ENCODE measurements at regions not wholly inside any gene's neighbourhood (a gene's known extent, or its start where the extent isn't known, plus 50 kb on each side); places are given as distances from the start of the nearest gene placed in this dataset.

DNA sequence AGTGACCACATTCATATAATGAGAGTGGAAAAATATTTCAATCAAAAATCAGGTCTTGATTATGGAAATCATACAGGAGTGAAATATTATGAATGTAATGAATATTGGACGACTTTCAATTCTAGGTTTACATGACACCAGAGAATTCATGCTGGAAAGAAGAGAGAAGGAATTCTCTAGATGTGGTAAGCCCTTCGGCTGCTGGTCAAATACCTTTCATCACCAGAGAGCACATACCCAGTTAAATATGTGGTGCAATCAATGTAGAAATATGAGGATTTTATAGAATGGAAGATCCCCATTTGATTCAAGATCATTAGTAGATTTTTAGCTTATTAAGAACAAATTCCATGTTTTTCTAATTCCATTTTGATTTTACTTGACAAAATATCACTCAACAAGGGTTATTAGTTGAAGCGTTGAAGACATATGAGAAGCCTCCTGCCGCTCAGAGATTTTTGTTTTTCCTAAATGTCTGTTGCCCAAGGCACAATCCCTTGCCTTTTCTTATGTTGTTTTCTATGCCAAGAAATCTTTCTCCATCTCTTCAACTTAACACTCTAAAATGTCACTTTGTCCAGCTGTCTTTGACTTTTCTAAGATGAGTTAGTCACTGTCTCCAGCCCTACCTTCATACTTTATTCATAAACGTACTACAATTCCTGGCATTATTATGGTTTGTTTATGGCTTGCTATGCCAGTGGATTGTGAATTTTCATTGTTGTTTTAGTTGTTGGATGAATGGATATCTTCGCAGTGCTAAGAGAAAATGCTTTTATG lies 72.8 kb upstream of the ZDHHC17 start:
- Histone ChIP-seq H2AFZ (ENCODE audit: low read depth, low read length, poor library complexity, severe bottlenecking) (no peak overlapping the region), H3K27me3 (ENCODE audit: insufficient read depth, low read length) (no peaks in the 10 kb centered on the region), H3K9me2 (ENCODE audit: insufficient read depth) (no peaks in the 10 kb centered on the region), H3K4me1 (ENCODE audit: control insufficient read depth in 1 of 2, insufficient read depth in 2 of 2, low read length in 2 of 2) (no peaks in the 10 kb centered on the region), H3K36me3 (ENCODE audit: control insufficient read depth in 1 of 2, insufficient read depth in 2 of 2, low read length in 2 of 2) (no peaks in the 10 kb centered on the region), H3K9me3 (ENCODE audit: control insufficient read depth in 1 of 2, insufficient read depth in 1 of 2, low read depth in 1 of 2, low read length in 2 of 2) (no peaks in the 10 kb centered on the region), H3K9ac (ENCODE audit: low read length) (no peak overlapping the region), H3K27ac (ENCODE audit: low read depth, low read length) (no peak overlapping the region), H3K4me3 (replicated peaks in 1 of 2; ENCODE audit: low read depth in 1 of 2, low read length in 2 of 2) (no peak overlapping the region), H3K79me2 (ENCODE audit: insufficient read depth, low read length) (no peaks in the 10 kb centered on the region), H3K4me2 (ENCODE audit: low read length) (no peak overlapping the region), H4K20me1 (ENCODE audit: insufficient read depth) (no peaks in the 10 kb centered on the region)
- ATAC-seq = no peak
- no peak for DNase-seq (ENCODE audit: low read depth, low spot score)
- BruUV-seq (replicated peaks) = no TSS peak
- TF ChIP-seq, protein P1, sequence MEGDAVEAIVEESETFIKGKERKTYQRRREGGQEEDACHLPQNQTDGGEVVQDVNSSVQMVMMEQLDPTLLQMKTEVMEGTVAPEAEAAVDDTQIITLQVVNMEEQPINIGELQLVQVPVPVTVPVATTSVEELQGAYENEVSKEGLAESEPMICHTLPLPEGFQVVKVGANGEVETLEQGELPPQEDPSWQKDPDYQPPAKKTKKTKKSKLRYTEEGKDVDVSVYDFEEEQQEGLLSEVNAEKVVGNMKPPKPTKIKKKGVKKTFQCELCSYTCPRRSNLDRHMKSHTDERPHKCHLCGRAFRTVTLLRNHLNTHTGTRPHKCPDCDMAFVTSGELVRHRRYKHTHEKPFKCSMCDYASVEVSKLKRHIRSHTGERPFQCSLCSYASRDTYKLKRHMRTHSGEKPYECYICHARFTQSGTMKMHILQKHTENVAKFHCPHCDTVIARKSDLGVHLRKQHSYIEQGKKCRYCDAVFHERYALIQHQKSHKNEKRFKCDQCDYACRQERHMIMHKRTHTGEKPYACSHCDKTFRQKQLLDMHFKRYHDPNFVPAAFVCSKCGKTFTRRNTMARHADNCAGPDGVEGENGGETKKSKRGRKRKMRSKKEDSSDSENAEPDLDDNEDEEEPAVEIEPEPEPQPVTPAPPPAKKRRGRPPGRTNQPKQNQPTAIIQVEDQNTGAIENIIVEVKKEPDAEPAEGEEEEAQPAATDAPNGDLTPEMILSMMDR (IDR thresholded peaks at IDR 0.05 in 2 of 3, conservative IDR thresholded peaks at IDR 0.05 in 1 of 3; ENCODE audit: borderline replicate concordance in 1 of 3, insufficient read depth in 1 of 3, low read depth in 2 of 3, low read length in 2 of 3) = no peak
- TF ChIP-seq, protein P2, sequence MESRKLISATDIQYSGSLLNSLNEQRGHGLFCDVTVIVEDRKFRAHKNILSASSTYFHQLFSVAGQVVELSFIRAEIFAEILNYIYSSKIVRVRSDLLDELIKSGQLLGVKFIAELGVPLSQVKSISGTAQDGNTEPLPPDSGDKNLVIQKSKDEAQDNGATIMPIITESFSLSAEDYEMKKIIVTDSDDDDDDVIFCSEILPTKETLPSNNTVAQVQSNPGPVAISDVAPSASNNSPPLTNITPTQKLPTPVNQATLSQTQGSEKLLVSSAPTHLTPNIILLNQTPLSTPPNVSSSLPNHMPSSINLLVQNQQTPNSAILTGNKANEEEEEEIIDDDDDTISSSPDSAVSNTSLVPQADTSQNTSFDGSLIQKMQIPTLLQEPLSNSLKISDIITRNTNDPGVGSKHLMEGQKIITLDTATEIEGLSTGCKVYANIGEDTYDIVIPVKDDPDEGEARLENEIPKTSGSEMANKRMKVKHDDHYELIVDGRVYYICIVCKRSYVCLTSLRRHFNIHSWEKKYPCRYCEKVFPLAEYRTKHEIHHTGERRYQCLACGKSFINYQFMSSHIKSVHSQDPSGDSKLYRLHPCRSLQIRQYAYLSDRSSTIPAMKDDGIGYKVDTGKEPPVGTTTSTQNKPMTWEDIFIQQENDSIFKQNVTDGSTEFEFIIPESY (IDR thresholded peaks at IDR 0.05; ENCODE audit: extremely low read depth, insufficient replicate concordance, low read length) = no peak
- TF ChIP-seq CEBPB (IDR thresholded peaks at IDR 0.05; ENCODE audit: low read depth) (no peak), ELF1 (IDR thresholded peaks at IDR 0.05; ENCODE audit: borderline replicate concordance, low read depth) (no peak), FOSL1 (IDR thresholded peaks at IDR 0.05; ENCODE audit: low read depth) (no peak)
- TF ChIP-seq, protein P3, sequence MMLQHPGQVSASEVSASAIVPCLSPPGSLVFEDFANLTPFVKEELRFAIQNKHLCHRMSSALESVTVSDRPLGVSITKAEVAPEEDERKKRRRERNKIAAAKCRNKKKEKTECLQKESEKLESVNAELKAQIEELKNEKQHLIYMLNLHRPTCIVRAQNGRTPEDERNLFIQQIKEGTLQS (IDR thresholded peaks at IDR 0.05) = no peak
- RAD21 ChIA-PET (ENCODE audit: low non-redundant PET in 1 of 2, low total read pairs in 2 of 2, uncharacterized antibody in 2 of 2, unreplicated experiment in 2 of 2) = no interaction called here
- CTCF ChIA-PET = no interaction called here
- POLR2A ChIA-PET = no interaction called here
- intact Hi-C loops (cut with micrococcal nuclease) = no loop called here

All from HCT116 (cell line).